ENCODE measurements at regions not wholly inside any gene's neighbourhood (a gene's known extent, or its start where the extent isn't known, plus 50 kb on each side); places are given as distances from the start of the nearest gene placed in this dataset.

- TF ChIP-seq EP300 (conservative IDR thresholded peaks at IDR 0.05; ENCODE audit: poor library complexity, severe bottlenecking) (no peak), EZH2 (IDR thresholded peaks at IDR 0.05; ENCODE audit: borderline replicate concordance, insufficient read depth, low read length, poor library complexity, severe bottlenecking) (no peak), CTCF (IDR thresholded peaks at IDR 0.05; ENCODE audit: poor library complexity, severe bottlenecking) (no peak), RAD21 (conservative IDR thresholded peaks at IDR 0.05) (no peak), SMC3 (conservative IDR thresholded peaks at IDR 0.05; ENCODE audit: poor library complexity) (no peak), POLR2AphosphoS5 (IDR thresholded peaks at IDR 0.05) (no peak)
Measured at GRCh38 chr5:36787365-36788093, 89.0 kb upstream of the NIPBL start.
